Choroid plexus epithelial cell (primary cell): ENCODE measurements at regions not wholly inside any gene's neighbourhood (a gene's known extent, or its start where the extent isn't known, plus 50 kb on each side); places are given as distances from the start of the nearest gene placed in this dataset.

ENCODE experiments used
- DNase-seq: peaks from one replicate; pipeline ENCODE4 v3.0.0-alpha.2; 2010; ENCODE audit warnings: low read depth
- H3K4me3 ChIP-seq: 2 replicates; pipeline ENCODE4 v1.5.1; 2011; ENCODE audit warnings: low read depth, mild to moderate bottlenecking, control low read depth, low read length, moderate library complexity
- CTCF ChIP-seq: conservative IDR thresholded peaks from 2 replicates; pipeline ENCODE4 v1.5.1; 2011; ENCODE audit warnings: low read depth, mild to moderate bottlenecking, control low read depth, inconsistent platforms, low read length, moderate library complexity

DNA sequence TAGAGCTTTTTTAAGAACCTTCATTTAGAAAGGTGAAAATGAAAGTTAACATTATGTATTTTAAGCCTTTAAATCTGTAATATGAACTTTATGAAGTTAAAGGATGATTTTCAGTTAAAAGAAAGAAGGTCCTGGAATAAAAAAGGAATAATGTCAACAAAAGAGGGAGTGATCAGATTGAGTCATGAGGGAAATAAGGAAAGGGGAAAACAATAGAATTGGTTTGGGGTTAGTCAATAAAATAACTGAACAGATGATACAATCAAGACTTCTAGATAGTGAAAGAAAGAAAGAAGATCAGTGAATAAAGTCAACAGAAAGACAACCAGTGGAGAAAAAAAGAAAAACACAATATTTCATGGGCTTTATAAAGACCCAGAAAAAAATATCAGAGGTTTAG is 291.6 kb upstream of the ARSJ start:
- TF ChIP-seq CTCF: no peak
- no peak overlapping the region for H3K4me3 ChIP-seq
- no peak for DNase-seq

GRCh38 chr4:114272226-114272625 is 292.8 kb upstream of the ARSJ start:
- DNase-seq: peak; percentile 98
- no peak for TF ChIP-seq CTCF
- H3K4me3 ChIP-seq: no peak overlapping the region

- H3K4me3 ChIP-seq: no peak overlapping the region
- TF ChIP-seq CTCF: no peak
- no peak for DNase-seq
These were observed 293.8 kb upstream of the ARSJ start for GRCh38 chr4:114273238-114273637.

- no peak for TF ChIP-seq CTCF
- no peak overlapping the region for H3K4me3 ChIP-seq
- DNase-seq: peak; percentile 61
These were observed 298.2 kb upstream of the ARSJ start for GRCh38 chr4:114277690-114278089.

DNA sequence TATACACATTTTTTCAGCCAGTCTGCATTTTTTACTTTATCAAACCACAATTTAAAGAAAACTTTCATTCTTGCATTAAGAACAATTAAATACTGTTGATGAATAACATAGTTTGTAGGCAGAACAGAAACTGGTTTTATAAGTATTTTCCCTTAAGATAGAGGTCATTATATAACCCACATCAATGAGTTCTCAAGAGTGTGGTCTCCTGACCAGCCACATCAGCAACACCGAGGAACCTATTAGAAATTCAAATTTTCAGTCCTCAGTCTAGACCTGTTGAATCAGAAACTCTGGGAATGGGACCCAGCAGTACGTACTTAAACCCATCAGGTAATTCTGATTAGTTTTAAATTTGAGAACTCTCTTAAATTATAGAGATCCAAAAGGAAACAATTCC is 299.6 kb upstream of the ARSJ start:
- no peak for TF ChIP-seq CTCF
- DNase-seq: no peak
- H3K4me3 ChIP-seq: no peak overlapping the region

DNA sequence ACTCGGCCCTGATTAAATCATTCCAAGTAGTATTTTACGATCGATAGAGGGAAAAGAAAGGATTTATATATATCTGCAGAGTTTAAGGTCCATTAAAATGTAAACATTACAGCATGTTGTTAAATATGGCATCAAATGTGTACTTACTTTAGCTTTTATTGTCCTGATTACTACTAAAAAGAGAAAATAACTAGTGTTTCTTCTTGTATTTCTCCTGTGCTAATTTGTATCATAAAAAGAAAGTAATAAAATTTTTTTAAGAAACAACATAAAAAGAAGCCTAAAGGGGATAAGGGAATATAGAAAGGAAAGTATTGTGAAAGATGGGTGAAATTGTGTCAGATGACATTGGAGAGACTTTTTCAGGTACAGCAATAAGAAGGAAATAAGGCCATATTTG is 300.3 kb upstream of the ARSJ start:
- H3K4me3 ChIP-seq: no peak overlapping the region
- no peak for TF ChIP-seq CTCF
- no peak for DNase-seq

DNA sequence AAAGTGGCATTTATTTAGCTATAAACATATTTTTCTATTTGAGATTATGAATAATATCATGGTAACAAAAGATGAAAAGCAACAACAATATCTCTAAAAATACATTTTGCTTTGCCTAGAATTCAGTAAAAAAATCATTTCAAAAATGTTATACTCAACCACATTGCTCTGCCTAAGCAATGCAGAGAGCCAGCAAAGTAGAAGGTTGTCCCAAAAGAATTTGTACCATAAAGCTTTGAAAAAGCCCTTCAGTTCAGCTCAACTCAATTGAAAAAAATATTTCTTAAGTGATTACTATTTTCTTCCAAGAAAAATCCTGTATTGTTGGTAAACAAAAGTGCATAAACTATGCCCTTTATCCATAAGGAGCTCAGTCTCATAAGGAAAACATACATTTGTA is 301.2 kb upstream of the ARSJ start:
- TF ChIP-seq CTCF: no peak
- DNase-seq: no peak
- H3K4me3 ChIP-seq: no peak overlapping the region
